A673 (cell line): ENCODE measurements at regions not wholly inside any gene's neighbourhood (a gene's known extent, or its start where the extent isn't known, plus 50 kb on each side); places are given as distances from the start of the nearest gene placed in this dataset.

Source experiments
- BruUV-seq: library from RNA; stranded (reverse); fragments of 400-500 nt; replicated peaks from 2 replicates; lab custom pipeline; 2021; lab: Mats Ljungman, UMichigan
- CTCF ChIA-PET: fragments of 300-600 bp; sonication (Branson Sonifier 250); formaldehyde crosslinking; loops from one replicate; lab custom pipeline; 2022; ENCODE audit warnings: antibody characterized with exemption; lab: Charles Lee
- POLR2A ChIA-PET: fragments of 300-600 bp; sonication (Branson Sonifier 250); formaldehyde crosslinking; loops from one replicate; lab custom pipeline; 2022; ENCODE audit warnings: antibody characterized with exemption; ENCODE audit not compliant: low non-redundant PET; lab: Charles Lee
- DNase-seq: peaks from one replicate; pipeline ENCODE4 v3.0.0-alpha.2; 2015; ENCODE audit warnings: low spot score
- H3K27ac ChIP-seq: fragments of 200-600 bp; sonication (generic); 2 replicates; pipeline ENCODE4 v1.5.1; 2016; ENCODE audit warnings: mixed run types, low read depth, mild to moderate bottlenecking, mixed read lengths, antibody characterized with exemption, low read length; ENCODE audit not compliant: poor library complexity, severe bottlenecking
- H3K27me3 ChIP-seq: fragments of 200-600 bp; sonication (generic); replicated peaks from 2 replicates; pipeline ENCODE4 v1.6.1; 2017; ENCODE audit warnings: mixed run types, low read depth, mild to moderate bottlenecking, mixed read lengths, antibody characterized with exemption, low read length; ENCODE audit not compliant: insufficient read depth, poor library complexity
- H3K36me3 ChIP-seq: fragments of 200-600 bp; sonication (generic); 2 replicates; pipeline ENCODE4 v1.6.1; 2016; ENCODE audit warnings: mixed run types, mild to moderate bottlenecking, mixed read lengths, antibody characterized with exemption, low read length; ENCODE audit not compliant: insufficient read depth, poor library complexity, severe bottlenecking
- H3K4me1 ChIP-seq: fragments of 200-600 bp; sonication (generic); 2 replicates; pipeline ENCODE4 v1.6.1; 2017; ENCODE audit warnings: mixed run types, mild to moderate bottlenecking, mixed read lengths, antibody characterized with exemption, low read length; ENCODE audit not compliant: insufficient read depth, poor library complexity, severe bottlenecking
- H3K4me3 ChIP-seq: fragments of 200-600 bp; sonication (generic); 2 replicates; pipeline ENCODE4 v1.5.1; 2016; ENCODE audit warnings: low read depth, mixed run types, mild to moderate bottlenecking, mixed read lengths, low read length; ENCODE audit not compliant: poor library complexity, severe bottlenecking
- H3K9me3 ChIP-seq: fragments of 200-600 bp; sonication (generic); 2 replicates; pipeline ENCODE4 v1.6.1; 2016; ENCODE audit warnings: mixed run types, low read depth, mild to moderate bottlenecking, mixed read lengths, antibody characterized with exemption, low read length; ENCODE audit not compliant: poor library complexity, severe bottlenecking
- EZH2 ChIP-seq: fragments of 200-600 bp; sonication (generic); IDR thresholded peaks from 2 replicates; pipeline ENCODE4 v1.6.1; 2017; ENCODE audit warnings: borderline replicate concordance, low read depth, mild to moderate bottlenecking, mixed read lengths, antibody characterized with exemption, low read length; ENCODE audit not compliant: poor library complexity, severe bottlenecking
- intact Hi-C: fragments of 100-400 bp; cut with micrococcal nuclease; formaldehyde crosslinking; loops from one replicate; pipeline ENCODE4 v1.10.0; 2022; ENCODE audit not compliant: unreplicated experiment
- TF ChIP-seq, protein P1 (sequence below): fragments of 300-800, 200-600 bp; sonication (generic); conservative IDR thresholded peaks from 2 replicates; pipeline ENCODE4 v1.5.1; 2017; ENCODE audit warnings: low read depth, mild to moderate bottlenecking, antibody characterized with exemption, low read length, moderate library complexity, mixed read lengths

- TF ChIP-seq EZH2: no peak
- TF ChIP-seq, protein P1, sequence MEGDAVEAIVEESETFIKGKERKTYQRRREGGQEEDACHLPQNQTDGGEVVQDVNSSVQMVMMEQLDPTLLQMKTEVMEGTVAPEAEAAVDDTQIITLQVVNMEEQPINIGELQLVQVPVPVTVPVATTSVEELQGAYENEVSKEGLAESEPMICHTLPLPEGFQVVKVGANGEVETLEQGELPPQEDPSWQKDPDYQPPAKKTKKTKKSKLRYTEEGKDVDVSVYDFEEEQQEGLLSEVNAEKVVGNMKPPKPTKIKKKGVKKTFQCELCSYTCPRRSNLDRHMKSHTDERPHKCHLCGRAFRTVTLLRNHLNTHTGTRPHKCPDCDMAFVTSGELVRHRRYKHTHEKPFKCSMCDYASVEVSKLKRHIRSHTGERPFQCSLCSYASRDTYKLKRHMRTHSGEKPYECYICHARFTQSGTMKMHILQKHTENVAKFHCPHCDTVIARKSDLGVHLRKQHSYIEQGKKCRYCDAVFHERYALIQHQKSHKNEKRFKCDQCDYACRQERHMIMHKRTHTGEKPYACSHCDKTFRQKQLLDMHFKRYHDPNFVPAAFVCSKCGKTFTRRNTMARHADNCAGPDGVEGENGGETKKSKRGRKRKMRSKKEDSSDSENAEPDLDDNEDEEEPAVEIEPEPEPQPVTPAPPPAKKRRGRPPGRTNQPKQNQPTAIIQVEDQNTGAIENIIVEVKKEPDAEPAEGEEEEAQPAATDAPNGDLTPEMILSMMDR: no peak
- no peak for DNase-seq
- Histone ChIP-seq H3K27ac (no peak overlapping the region), H3K27me3 (no peaks in the 10 kb centered on the region), H3K9me3 (no peaks in the 10 kb centered on the region), H3K4me1 (no peaks in the 10 kb centered on the region), H3K4me3 (no peak overlapping the region), H3K36me3 (no peaks in the 10 kb centered on the region)
- ChIA-PET CTCF (no interaction called here), POLR2A (no interaction called here)
- intact Hi-C loops: no loop called here
- BruUV-seq: no TSS peak
Measured at GRCh38 chr10:31590023-31590800, 271.2 kb downstream of the ZEB1 start.

GRCh38 chr10:31587691-31588090 is 268.7 kb downstream of the ZEB1 start:
- no peaks in the 10 kb centered on the region for H3K9me3 ChIP-seq
- H3K27me3 ChIP-seq: no peaks in the 10 kb centered on the region
- no peaks in the 10 kb centered on the region for H3K36me3 ChIP-seq
- H3K4me1 ChIP-seq: no peaks in the 10 kb centered on the region
- no peak overlapping the region for H3K27ac ChIP-seq
- POLR2A ChIA-PET: no interaction called here
- TF ChIP-seq, protein P1: no peak
- TF ChIP-seq EZH2: no peak
- no peak overlapping the region for H3K4me3 ChIP-seq
- DNase-seq: no peak
- intact Hi-C loops: no loop called here
- BruUV-seq: no TSS peak
- CTCF ChIA-PET: no interaction called here

DNA sequence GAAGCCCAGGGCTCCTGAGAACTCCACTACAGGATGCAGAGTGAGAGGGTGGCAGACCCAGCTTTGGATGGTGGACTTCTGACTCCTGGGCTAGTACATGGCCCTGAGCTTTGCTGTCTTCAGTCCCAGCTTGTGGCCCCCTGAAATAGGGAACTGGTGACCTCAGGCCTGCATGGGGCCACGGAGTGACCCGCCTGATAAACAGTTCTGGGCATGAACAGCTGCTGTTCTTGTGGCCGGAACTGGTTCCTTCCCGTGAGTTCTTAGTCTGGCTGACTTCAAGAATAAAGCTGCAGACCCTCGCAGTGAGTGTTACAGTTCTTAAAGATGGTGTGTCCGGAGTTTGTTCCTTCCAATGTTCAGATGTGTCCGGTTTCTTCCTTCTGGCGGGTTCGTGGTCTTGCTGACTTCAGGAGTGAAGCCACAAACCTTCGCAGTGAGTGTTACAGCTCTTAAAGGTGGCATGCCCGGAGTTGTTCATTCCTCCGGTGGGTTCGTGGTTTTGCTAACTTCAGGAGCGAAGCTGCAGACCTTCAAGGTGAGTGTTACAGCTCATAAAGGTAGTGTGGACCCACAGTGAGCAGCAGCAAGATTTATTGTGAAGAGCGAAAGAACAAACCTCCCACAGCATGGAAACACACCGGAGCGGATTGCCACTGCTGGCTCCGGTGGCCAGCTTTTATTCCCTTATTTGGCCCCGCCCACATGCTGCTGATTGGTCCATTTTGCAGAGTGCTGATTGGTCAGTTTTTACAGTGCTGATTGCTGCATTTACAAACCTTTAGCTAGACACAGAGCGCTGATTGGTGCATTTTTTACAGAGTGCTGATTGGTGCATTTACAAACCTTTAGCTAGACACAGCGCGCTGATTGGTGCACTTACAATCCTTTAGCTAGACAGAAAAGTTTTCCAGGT is 268.0 kb downstream of the ZEB1 start:
- H3K4me3 ChIP-seq: no peak overlapping the region
- H3K4me1 ChIP-seq: no peaks in the 10 kb centered on the region
- no peak overlapping the region for H3K27ac ChIP-seq
- ChIA-PET POLR2A (no interaction called here), CTCF (no interaction called here)
- DNase-seq: no peak
- no peaks in the 10 kb centered on the region for H3K9me3 ChIP-seq
- no peaks in the 10 kb centered on the region for H3K36me3 ChIP-seq
- intact Hi-C loops: no loop called here
- H3K27me3 ChIP-seq: no peaks in the 10 kb centered on the region
- BruUV-seq: no TSS peak
- no peak for TF ChIP-seq EZH2
- TF ChIP-seq, protein P1: no peak
